22Rv1 (cell line): ENCODE measurements at regions not wholly inside any gene's neighbourhood (a gene's known extent, or its start where the extent isn't known, plus 50 kb on each side); places are given as distances from the start of the nearest gene placed in this dataset.

Source experiments
- H3K27ac ChIP-seq: fragments of 450-650 bp; 2 replicates; pipeline ENCODE4 v1.5.1; 2017
- CTCF ChIP-seq: fragments of 450-650 bp; IDR thresholded peaks from 2 replicates; pipeline ENCODE4 v1.5.1; 2017; ENCODE audit warnings: mild to moderate bottlenecking
- ZFX ChIP-seq: fragments of 450-650 bp; IDR thresholded peaks from 2 replicates; pipeline ENCODE4 v1.6.1; 2017; ENCODE audit warnings: antibody characterized with exemption, borderline replicate concordance

GRCh38 chr15:70252056-70252950 is 154.6 kb upstream of the TLE3 start:
- H3K27ac ChIP-seq: no peak overlapping the region

GRCh38 chr15:70251246-70251990 is 153.7 kb upstream of the TLE3 start:
- H3K27ac ChIP-seq: no peak overlapping the region
- no peak for TF ChIP-seq CTCF
- TF ChIP-seq ZFX: no peak

More at GRCh38 chr15:70252056-70252950, 154.6 kb upstream of the TLE3 start:
- TF ChIP-seq ZFX: no peak
- TF ChIP-seq CTCF: no peak

- no peak for TF ChIP-seq CTCF
- TF ChIP-seq ZFX: no peak
- H3K27ac ChIP-seq: no peak overlapping the region
Observed at GRCh38 chr15:70250208-70251201, 152.8 kb upstream of the TLE3 start.

GRCh38 chr15:70249616-70250015 is 151.9 kb upstream of the TLE3 start:
- H3K27ac ChIP-seq: no peak overlapping the region
- TF ChIP-seq ZFX: no peak
- no peak for TF ChIP-seq CTCF

GRCh38 chr15:70248116-70249025 is 150.7 kb upstream of the TLE3 start:
- TF ChIP-seq CTCF: no peak
- TF ChIP-seq ZFX: no peak

GRCh38 chr15:70247281-70247680 is 149.6 kb upstream of the TLE3 start:
- no peak for TF ChIP-seq CTCF
- no peak for TF ChIP-seq ZFX
- H3K27ac ChIP-seq: no peak overlapping the region

More at GRCh38 chr15:70248116-70249025, 150.7 kb upstream of the TLE3 start:
- H3K27ac ChIP-seq: no peak overlapping the region
